ENCODE measurements at regions not wholly inside any gene's neighbourhood (a gene's known extent, or its start where the extent isn't known, plus 50 kb on each side); places are given as distances from the start of the nearest gene placed in this dataset.

DNA sequence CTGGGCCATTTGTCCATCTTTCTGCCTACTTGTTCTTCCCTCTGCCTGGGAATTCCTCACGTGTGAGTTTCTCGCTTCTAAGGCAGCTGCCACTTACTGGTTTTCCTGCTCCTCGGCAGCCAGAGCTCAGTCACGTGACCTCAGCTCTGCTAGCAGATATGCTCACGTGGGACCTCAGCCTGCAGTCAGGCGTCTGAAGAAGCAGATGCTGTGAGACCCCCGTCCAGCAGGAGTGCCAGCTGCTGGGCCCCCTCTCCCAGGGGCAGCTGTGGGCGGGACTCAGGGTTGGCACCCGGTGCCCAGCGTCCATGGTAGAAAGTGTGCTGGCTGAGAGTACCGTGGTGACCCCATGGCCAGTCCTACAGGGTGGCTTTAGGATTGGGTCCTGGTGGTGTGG, 161.3 kb upstream of the TLE3 start:
- TF ChIP-seq, protein P1, sequence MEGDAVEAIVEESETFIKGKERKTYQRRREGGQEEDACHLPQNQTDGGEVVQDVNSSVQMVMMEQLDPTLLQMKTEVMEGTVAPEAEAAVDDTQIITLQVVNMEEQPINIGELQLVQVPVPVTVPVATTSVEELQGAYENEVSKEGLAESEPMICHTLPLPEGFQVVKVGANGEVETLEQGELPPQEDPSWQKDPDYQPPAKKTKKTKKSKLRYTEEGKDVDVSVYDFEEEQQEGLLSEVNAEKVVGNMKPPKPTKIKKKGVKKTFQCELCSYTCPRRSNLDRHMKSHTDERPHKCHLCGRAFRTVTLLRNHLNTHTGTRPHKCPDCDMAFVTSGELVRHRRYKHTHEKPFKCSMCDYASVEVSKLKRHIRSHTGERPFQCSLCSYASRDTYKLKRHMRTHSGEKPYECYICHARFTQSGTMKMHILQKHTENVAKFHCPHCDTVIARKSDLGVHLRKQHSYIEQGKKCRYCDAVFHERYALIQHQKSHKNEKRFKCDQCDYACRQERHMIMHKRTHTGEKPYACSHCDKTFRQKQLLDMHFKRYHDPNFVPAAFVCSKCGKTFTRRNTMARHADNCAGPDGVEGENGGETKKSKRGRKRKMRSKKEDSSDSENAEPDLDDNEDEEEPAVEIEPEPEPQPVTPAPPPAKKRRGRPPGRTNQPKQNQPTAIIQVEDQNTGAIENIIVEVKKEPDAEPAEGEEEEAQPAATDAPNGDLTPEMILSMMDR (IDR thresholded peaks at IDR 0.05; ENCODE audit: insufficient read depth, low read length): no peak
- TF ChIP-seq SPI1 (IDR thresholded peaks at IDR 0.05; ENCODE audit: borderline replicate concordance, low read depth) (no peak), POLR2AphosphoS5 (IDR thresholded peaks at IDR 0.05; ENCODE audit: low read depth) (no peak), GABPA (IDR thresholded peaks at IDR 0.05; ENCODE audit: low read depth) (no peak)
